Activated T-cell treated with anti-CD3 and anti-CD28 coated beads for 4 hours (primary cell): ENCODE measurements at regions not wholly inside any gene's neighbourhood (a gene's known extent, or its start where the extent isn't known, plus 50 kb on each side); places are given as distances from the start of the nearest gene placed in this dataset.
"Not testable (repeated sequence)": the region's sequence is repeated elsewhere in the genome, so short reads cannot be mapped to it uniquely, and the experiment has no call there.

Experiments
- DNase-seq: peaks from one replicate; pipeline ENCODE4 v3.0.0-alpha.2; 2020

DNA sequence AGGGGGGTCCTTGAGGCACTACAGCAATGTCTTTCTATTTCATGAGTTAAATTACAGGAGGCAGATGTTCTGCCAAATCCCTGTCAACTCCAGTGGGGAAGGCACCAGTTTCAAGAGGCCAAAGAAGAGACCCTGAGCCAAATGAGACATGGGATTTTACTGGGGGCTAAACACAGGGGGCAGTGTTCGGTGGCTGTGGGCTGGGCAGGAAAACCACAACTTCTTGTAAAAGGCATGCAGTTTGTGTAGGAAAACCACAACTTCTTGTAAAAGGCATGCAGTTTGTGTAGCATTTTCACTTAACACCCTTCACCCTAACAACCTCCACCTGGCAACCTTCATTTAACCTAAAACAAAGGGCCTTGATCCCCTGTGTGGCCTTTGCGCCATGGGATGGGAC is 61.0 kb downstream of the POLR2M start:
- no peak for DNase-seq

DNA sequence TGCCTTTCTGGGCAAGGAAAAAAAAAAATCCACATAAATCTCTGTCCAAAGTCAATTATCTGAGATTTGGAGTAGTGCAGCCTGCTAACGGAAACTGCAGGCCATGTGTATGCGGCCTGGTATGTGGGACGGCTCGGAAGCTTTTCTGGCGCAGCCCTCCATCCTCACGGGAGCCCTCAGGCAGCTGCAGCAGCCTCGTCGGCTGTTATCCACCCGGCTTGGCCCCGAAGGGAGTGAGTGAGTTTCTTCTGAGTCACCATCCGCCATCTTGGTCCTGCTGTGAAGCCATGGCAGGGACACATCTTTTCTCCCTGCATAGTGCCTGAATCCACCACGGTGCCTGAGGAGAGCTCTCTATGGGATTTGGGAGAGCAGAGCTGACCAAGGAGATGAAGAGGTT is 62.8 kb downstream of the POLR2M start:
- DNase-seq = no peak

DNA sequence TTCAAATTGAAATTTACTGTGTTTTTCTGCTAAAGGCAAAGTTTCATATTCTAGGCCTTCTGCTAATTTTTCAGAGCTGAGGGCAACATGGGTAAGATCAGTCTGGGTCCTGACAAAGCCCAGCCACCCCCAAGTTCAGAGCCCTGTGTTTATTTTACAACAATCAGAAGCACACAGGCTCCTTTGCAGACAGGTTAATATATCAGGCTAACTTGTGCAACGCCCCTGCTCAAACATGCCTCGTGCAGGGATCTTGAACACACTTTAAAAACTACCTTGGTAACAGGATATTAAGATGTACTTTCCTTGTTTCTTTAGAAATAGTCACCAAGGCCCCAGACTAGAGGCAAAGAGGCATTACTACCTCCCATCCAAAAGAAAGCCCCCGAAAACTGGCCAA is 64.0 kb downstream of the POLR2M start:
- no peak for DNase-seq

DNA sequence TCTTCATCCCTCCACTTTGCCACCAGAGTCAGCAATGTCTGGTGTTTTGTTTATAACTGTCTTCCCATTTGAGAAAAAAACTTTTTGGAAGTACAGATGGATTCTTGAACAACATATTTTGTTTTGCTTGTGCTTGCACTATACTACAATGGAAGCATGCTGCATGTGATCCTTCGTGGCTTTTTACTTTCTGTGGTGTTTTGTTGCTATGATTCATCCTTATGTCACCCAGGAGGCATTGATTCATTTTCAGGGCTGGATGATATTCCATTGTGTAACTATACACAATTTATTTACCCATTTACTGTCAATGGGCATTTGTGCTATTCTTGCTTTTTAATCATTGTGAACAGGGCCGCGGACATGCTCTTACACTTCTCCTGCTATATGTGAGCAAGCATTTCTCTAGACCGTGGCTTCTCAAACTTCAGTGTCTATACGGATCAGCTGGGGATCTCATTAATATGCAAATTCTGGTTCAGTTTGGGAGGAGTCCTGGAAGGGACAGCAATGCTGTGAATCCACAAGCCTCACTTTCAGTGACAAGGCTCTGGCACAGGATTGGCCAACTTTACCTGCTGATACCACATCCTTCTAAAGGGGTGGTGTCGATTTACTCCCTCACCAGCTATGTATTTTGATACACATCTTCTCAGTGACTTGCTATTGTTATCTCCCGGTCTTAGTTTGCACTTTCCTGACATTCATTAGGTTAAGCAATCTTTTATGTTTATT is 65.9 kb downstream of the POLR2M start:
- no peak for DNase-seq

DNA sequence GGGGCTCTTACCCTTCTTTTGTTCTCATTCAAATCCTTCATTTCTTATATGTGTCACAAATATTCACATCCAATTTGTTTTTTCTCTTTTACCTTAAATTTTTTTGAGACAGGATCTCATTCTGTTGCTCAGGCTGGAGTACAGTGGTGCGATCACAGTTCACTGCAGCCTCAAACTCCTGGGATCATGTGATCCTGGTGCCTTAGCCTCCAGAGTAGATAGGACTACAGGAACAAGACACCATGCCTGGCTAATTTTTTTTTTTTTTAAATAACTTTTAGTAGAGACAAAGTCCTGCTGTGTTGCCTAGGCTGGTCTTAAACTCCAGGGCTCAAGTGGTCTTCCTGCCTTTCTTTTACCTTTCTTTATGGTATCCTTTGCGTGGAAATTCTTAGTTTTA is 66.5 kb downstream of the POLR2M start:
- no peak for DNase-seq

DNA sequence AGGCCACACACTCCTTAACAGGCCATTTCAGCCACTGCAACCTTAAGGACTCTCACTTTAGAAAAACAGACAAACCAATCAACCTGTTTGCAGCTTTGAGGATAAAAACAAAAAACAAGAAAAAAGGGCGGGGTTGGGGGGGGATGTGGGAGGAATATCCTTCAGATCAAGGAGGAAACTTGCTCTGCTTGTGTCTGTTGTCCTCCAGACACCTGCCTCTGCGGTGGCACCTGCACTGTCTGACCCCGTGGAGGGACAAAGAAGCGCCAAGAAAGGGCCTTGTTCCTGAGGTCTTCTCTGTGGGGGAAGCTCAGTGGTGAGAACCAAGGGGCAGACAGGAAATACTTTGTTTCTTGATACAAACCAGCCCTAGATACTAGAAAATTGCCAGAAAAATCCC is 70.5 kb downstream of the POLR2M start:
- DNase-seq = no peak

DNA sequence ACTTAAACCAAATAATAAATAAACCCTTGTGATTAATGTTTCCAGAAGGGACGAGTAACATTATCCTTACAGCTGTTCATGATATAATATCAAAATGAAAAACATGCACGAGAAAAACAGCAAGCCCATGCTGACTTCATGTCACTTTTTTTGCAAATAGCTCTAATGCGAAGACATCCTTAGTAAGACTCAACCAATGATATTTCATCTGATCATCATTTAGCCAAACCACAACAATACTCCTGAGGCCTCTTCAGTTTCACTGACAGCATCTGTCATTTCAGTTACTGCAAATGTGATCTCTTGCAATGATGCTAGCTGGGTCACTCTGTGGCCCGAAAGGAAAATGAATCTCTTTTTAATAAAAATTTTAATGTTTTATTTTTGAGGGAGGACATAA is 74.0 kb downstream of the POLR2M start:
- DNase-seq = no peak

DNA sequence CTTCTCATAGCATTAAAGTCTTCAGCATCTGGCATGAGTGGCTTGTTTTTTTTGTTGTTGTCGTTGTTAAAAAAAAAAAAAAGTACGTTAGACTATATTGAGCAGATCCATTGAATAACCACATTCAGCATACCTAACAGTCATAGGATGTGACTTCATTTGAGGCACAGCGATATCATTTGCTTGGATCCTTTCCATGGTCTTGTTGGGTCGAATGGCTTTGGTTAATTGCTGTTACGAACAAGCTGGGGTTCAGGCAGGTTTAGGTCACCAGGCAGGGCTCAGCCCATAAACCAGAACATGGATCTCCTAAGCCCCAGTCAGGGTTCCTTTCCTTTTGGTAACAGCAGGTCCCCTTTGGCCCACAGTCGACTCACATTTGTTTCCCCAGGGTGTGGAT is 76.2 kb downstream of the POLR2M start:
- DNase-seq = no peak

DNA sequence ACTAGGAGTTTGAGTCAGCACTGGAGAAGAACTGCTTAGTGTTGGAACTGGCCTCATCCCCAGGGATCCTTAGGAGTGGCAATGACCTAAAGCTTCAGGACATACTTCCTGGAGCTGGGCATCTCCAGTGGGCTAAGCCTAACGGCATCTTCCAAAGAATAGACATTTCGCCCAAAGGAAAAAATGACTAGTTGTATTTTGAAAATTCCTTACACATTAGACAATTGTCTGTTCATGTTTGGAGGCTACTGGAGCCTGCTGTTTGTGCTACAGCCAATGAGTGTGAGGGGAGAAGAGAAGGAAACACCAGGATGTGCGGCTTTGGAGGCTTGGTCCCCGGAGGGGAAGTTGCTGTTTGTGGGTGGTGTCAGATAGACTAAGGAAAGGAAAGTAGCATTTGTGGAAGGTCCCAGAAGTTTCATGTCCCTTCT is 77.6 kb downstream of the POLR2M start:
- DNase-seq = no peak

DNA sequence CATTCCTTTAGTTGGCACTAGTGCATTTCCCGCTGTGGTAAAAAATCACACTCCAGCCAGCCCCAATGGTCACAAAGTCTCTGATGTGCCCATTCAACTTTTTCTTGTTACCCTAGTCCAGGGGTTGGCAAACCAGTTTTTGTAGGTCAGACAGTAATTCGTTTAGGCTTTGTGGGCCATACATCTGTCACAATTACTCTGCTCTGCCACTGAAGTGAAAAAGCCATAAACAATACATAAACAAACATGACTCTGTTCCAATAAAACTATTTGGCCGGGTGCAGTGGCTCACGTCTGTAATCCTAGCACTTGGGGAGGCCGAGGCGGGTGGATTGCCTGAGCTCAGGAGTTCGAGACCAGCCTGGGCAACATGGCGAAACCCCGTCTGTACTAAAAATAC is 78.5 kb downstream of the POLR2M start:
- no peak for DNase-seq

DNA sequence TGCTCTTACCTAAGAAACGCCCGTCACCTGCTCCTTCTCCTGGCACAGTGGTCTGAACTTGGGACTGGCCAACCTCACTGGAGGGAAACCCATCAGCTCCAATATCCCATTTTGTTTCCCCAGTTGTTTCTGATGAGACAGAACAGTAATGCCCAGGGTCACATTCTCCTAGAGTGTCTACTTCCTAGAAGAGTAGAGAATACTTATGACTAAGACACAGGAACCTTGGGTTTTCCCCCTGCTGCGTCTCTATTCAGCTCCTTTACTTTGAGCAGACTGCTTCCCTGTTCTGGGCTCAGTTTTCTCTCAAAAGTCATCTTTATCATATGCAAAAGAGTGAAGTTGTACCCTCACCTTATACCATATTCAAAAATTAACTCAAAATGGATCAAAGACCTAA is 79.4 kb downstream of the POLR2M start:
- DNase-seq = no peak

DNA sequence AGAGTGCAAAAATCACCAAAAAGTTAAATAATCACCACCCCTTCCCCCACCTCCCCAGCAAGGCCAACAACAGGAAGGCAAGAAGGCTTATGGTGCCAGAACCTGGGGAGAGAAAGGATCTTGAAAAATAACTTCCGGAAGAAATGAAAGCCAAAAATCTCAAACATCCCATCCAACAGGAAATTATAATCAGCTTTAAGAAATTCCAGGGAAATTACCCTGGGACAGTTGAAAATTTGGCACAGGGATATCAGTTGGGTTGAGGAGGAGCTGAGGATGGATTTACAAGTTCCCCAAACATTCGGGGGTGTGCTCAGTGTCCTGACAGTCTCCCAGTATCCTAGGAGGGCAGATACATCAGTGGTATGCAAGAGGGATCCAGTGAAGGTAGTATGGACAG is 82.7 kb downstream of the POLR2M start:
- no peak for DNase-seq

DNA sequence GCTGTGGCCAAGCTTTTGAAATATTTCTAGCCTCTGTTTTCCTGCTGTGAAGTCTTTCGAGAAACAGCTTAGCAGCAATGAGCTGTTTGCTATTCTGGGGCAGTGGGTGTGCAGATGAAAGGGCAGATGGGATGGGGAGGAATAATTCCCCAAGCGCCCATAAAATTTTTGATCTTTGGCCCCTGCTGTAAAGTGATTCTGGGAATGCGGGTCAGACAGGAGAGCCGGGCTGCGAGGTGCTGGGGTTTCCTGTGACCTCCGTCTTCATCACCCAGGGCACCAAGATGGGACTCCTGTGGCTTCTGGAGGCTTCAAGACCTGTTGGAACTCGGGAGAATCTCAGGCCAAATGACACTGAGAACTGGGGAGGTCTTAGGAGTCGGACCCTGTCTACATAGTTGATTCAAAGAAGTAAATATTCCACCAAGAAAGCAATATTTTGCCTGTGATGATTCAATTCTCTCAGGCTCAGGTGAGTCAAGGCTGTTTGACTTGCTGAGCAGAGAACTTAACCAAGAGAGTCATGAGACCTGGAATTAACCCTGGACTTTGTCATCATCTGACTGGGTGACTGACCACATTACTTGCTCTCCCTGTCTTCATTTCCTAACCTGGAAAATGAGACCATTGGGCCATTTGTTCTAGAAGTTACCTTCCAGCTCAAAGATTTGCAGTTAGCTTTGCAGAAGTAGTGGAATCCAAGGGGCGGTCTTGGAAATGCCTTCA is 86.4 kb downstream of the POLR2M start:
- DNase-seq = no peak

DNA sequence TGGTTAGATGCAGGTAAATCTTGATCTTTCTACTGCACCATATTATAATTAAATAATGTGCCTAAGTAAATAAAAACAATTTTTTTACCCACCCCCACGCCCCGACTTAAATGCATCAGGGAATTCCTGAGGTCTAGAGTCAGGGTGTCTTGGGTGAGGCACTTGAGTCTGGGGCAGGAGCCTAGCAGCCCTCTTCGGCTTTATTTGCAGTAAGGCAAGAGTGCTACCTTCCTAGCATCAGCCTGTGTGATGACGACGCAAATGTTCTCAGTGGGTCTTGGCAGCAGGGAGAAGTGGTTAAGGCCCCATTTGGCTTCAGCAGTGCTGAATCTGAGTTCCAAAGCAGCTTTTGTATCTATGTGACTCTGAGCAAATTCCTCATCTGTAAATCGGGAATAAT is 88.7 kb downstream of the POLR2M start:
- DNase-seq = no peak

DNA sequence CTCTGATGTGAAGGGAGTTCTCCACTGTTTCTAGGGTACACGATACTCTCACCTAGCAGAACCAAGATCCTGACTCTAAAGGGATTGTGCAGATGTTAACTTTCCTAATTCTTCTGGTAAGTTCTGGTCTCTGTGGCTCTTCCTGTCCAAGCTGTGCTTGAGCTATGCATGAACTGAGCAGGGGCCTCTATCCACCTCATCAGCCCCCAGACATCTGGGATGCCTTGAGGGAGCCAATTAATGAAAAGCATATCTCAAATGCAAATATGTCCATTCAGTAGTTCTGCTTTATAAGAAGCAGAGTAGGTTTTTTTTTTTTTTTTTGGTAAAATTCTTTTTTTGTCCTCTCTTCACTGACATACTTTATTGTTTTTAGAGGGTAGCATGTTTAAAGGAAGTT is 89.6 kb downstream of the POLR2M start:
- no peak for DNase-seq

DNA sequence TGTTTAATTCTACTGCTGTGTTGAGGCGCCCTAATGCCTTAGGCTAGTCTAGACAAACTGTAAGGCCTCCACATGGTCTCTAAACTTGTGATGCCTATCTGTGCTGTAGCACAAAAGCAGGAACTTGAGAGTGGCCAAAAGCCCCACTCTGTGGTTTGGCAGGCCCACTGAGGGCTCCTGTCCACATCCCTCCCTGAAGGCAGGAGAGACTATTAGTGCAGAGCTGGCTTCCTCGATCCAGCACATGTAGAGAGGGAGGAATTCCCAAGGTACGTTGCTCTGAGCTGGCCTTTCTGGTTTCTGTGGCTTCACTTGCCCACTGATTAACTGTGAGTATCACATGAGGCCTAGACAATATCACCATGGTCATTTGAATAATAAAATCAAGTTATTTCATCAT is 90.6 kb downstream of the POLR2M start:
- no peak for DNase-seq

DNA sequence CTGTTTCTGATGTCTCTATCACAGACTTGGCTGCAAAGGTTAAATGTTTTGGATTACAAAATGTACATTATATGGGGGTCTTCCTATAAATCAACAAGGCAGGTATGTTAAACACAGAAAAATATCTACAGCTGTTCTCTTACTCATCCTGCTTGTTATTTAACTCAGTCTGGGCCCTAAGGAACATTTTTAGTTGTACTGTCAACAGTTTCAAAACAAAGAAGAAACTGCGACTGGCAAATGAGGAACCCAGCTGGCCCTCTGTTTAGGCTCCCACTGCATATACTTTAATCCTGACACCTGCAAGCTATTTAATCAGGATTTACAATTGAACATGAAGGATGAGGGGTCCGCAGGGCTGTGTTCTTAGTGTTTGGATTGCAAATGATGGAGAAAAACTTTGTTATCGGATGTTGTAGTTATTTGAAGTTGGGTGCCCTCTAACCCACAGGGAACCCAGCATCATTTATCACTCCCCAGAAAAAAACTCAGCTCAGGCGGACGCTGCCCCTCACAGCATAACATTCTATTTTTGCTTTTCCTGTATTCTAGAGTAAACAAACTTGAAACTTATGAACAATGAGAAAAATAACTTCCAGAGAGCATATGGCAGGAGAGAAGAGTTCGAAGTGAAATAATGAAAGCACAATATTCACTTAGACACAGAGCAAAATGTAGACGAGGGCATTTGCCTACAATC is 91.2 kb downstream of the POLR2M start:
- no peak for DNase-seq

DNA sequence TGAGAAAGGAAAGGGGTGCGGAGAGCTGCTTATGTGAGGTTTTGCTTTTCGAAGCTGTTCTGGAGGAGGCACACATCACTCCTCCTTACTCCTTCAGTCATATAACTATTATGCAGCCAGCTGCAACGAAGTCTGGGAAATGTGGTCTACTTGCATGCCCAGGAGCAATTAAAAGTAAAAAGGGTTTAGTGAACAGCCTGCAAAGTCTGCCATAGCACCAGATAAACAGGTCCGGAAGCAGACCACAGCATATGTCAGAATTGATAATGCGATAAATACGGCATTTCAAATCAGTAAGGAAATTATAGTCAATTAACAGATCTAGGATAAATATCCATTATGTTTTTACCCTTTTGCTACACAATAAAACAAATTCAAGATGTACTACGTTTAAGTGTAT is 99.5 kb downstream of the POLR2M start:
- DNase-seq = no peak

DNA sequence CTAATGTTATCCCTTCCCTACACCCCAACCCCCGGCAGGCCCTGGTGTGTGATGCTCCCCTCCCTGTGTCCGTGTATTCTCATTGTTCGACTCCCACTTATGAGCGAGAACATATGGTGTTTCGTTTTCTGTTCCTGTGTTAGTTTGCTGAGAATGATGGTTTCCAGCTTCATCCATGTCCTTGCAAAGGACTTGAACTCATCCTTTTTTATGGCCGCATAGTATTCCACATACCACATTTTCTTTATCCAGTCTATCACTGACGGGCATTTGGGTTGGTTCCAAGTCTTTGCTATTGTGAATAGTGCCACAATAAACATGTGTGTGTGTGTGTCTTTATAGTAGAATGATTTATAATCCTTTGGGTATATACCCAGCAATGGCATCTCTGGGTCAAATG is 102.8 kb downstream of the POLR2M start:
- DNase-seq = not testable (repeated sequence)

DNA sequence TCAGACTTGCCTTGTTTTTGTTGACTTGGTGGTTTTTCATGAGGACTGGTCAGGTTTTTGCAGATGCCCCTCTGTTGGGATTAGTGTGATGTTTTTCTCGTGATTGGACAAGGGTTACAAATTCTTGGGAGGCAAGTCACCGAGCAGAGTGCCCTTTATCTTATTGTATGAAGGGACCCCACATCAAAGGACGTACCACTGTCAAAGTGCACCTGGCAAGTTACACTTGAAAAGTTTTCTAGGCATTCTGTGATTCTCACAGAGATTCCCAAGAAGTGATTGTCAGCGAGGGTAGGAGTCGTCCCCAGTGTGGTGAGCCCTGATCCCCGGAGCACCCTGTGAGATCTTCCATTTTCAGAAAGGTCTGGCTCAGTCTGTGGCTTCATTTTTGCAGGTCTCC is 110.1 kb downstream of the POLR2M start:
- no peak for DNase-seq

DNA sequence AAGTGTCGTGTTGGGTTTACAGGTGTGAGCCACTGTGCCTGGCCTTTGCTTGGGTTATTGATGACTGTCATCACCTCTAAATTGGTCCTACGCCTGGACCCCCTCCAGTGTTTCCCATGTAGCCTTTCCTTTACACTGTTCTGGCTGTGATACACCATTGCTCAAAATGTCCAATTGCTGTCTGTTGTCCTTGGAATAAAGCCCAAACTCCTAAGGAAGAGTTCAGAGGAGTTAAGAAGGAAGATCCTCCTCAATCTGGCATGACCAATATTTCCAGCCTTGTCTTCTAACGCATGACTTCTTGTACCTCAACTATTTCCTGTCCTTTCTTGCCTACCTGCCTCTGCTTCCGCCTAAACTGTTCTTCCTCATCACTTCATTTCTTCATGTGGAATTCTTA is 113.1 kb downstream of the POLR2M start:
- DNase-seq = no peak

DNA sequence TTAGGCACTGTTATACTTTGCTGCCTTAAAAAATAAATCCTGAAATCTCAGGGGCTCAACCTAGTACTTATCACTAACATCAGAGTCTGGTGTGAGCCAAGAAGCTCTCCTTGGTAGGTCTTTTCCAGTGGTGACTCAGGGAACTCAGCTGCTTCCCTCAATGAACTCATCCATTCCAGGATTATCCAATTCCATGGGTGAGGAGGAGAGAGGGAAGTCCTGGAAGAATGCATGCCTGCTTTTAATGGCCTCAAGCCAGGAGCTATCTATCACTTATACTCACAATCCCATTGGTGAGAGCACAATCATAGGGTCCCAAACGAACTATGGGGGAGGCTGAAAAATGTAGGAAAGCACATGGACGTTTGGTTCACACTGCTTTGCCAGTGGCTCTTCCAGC is 113.6 kb downstream of the POLR2M start:
- no peak for DNase-seq

DNA sequence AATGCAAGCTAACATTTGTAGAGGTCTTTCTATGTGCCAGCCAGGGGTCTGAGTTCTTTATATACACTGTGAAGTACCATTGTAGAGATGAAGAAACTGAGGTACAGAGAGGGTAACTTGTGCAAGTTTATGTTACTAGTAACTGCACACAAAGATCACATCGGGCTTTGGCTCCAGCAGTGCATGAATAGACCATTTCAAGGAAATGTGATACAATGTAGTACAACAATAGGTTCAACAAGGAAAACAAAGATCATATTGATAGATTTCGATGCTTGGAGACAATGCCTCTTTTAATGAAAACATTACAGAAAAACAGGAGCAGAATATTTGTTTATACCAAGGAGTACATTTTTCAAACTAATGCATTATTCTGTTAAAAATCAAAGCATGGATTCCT is 115.3 kb downstream of the POLR2M start:
- no peak for DNase-seq

DNA sequence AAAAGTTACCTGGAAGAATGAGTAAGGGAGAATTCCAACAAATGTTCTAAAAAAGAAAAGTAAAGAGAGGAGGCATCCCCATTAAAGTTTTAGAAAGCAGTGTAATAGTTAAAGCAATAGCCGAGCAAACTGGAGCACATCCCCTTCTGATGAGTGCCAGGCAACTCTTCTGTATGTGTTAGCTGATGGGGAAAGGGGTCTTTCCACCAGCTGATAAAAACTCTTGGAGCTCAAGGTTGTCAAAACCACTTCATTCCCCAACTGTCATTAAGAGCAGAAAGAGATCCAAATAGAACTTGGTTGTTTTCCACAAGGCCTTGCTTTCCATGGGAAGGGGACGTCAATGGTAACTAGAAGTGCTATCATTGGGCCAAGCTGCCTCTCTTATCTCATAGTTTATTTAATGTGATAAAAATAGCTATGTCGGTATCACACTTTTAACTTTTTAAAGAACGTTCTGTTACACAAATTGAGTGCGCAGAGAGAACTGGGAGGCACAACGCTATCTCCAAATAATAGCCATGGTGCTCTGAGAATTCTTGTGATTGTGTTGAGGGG is 116.9 kb downstream of the POLR2M start:
- DNase-seq = no peak
